SJCRH30 (cell line): ENCODE measurements at regions not wholly inside any gene's neighbourhood (a gene's known extent, or its start where the extent isn't known, plus 50 kb on each side); places are given as distances from the start of the nearest gene placed in this dataset.

Source experiments
- DNase-seq, 2 experiments: peaks; one replicate each; pipeline ENCODE4 v3.0.0-alpha.2; 2015 to 2020
- H3K27ac ChIP-seq: fragments of 250-450 bp; sonication (Bioruptor Pico); 2 replicates; pipeline ENCODE4 v1.5.1; 2020; ENCODE audit warnings: mild to moderate bottlenecking, moderate library complexity
- H3K27me3 ChIP-seq: fragments of 250-450 bp; sonication (Bioruptor Pico); 2 replicates; pipeline ENCODE4 v1.5.1; 2020; ENCODE audit warnings: mild to moderate bottlenecking, moderate library complexity
- H3K36me3 ChIP-seq: fragments of 250-450 bp; sonication (Bioruptor Pico); 2 replicates; pipeline ENCODE4 v1.5.1; 2020; ENCODE audit warnings: mild to moderate bottlenecking, moderate library complexity
- H3K4me1 ChIP-seq: fragments of 250-450 bp; sonication (Bioruptor Pico); 2 replicates; pipeline ENCODE4 v1.5.1; 2020; ENCODE audit warnings: mild to moderate bottlenecking, moderate library complexity
- H3K4me3 ChIP-seq: fragments of 250-450 bp; sonication (Bioruptor Pico); 2 replicates; pipeline ENCODE4 v1.5.1; 2020; ENCODE audit warnings: mild to moderate bottlenecking, moderate library complexity
- H3K9me3 ChIP-seq: fragments of 250-450 bp; sonication (Bioruptor Pico); replicated peaks from 2 replicates; pipeline ENCODE4 v1.5.1; 2020; ENCODE audit warnings: mild to moderate bottlenecking, moderate library complexity

- H3K36me3 ChIP-seq = no peaks in the 10 kb centered on the region
- H3K27ac ChIP-seq = no peak overlapping the region
- no peaks in the 10 kb centered on the region for H3K27me3 ChIP-seq
- no peaks in the 10 kb centered on the region for H3K9me3 ChIP-seq
- no peak for DNase-seq
- no peaks in the 10 kb centered on the region for H3K4me1 ChIP-seq
- H3K4me3 ChIP-seq = no peak overlapping the region
Observed at GRCh38 chr7:94272821-94273583, 121.7 kb upstream of the COL1A2 start.

DNA sequence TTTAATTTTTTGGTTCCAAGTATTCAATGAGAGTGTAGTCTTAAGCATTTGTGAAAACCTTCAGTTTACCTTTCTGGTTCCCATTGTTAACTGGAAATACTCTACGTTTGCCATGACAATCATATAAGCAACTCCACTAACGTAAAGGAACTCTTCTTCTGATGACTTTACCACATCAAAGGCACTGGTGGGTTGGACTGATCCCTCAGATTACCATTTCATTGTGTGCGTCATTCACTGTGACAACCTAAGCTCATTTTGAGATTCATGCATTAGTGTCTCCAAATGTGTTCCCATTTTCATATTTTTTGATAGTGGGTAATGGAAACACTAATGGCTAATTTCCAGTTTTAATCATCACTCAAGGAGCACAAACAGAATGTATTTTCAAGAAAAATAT, 119.9 kb upstream of the COL1A2 start:
- Histone ChIP-seq H3K36me3 (no peaks in the 10 kb centered on the region), H3K4me3 (no peak overlapping the region), H3K9me3 (no peaks in the 10 kb centered on the region), H3K27me3 (no peaks in the 10 kb centered on the region), H3K27ac (no peak overlapping the region), H3K4me1 (no peaks in the 10 kb centered on the region)
- no peak for DNase-seq

- Histone ChIP-seq H3K36me3 (no peaks in the 10 kb centered on the region), H3K27me3 (no peaks in the 10 kb centered on the region), H3K4me3 (no peak overlapping the region), H3K4me1 (no peaks in the 10 kb centered on the region), H3K9me3 (no peaks in the 10 kb centered on the region), H3K27ac (no peak overlapping the region)
- DNase-seq = no peak
Observed at GRCh38 chr7:94276027-94276426, 118.7 kb upstream of the COL1A2 start.

GRCh38 chr7:94276795-94277194, 117.9 kb upstream of the COL1A2 start:
- Histone ChIP-seq H3K27me3 (no peaks in the 10 kb centered on the region), H3K9me3 (no peaks in the 10 kb centered on the region), H3K36me3 (no peaks in the 10 kb centered on the region), H3K4me3 (no peak overlapping the region), H3K4me1 (no peaks in the 10 kb centered on the region), H3K27ac (no peak overlapping the region)
- peak; percentile 32 to 72 for DNase-seq

- H3K27ac ChIP-seq = no peak overlapping the region
Observed at GRCh38 chr7:94277236-94277635, 117.5 kb upstream of the COL1A2 start.

DNA sequence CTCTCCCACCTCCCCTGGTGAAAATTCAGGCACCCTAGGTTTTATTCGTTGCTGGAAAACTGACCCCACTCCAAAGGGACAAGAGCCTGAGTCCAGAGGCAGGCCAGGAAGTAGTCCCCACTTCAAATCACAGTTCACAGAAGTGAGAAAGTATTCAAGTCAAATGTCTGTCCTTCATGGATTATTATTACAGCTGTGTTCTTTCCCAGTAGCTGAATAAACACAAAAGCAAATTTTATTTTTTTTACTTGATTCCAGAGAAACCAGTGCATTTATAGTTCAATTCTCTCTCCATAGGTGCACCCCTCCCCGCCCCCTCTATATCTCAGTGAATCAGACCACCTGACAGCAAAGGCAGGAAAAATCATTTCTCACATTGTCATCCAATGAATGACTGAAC, 113.8 kb upstream of the COL1A2 start:
- no peaks in the 10 kb centered on the region for H3K36me3 ChIP-seq
- peaks cover 10% of the 10 kb centered on the region for H3K4me1 ChIP-seq
- H3K27ac ChIP-seq = no peak overlapping the region
- no peaks in the 10 kb centered on the region for H3K27me3 ChIP-seq
- no peaks in the 10 kb centered on the region for H3K9me3 ChIP-seq
- H3K4me3 ChIP-seq = no peak overlapping the region
- DNase-seq = peak in 1 of 2 experiments; percentile 52

More at GRCh38 chr7:94277236-94277635, 117.5 kb upstream of the COL1A2 start:
- Histone ChIP-seq H3K4me3 (no peak overlapping the region), H3K36me3 (no peaks in the 10 kb centered on the region), H3K4me1 (no peaks in the 10 kb centered on the region), H3K9me3 (no peaks in the 10 kb centered on the region), H3K27me3 (no peaks in the 10 kb centered on the region)
- no peak for DNase-seq

DNA sequence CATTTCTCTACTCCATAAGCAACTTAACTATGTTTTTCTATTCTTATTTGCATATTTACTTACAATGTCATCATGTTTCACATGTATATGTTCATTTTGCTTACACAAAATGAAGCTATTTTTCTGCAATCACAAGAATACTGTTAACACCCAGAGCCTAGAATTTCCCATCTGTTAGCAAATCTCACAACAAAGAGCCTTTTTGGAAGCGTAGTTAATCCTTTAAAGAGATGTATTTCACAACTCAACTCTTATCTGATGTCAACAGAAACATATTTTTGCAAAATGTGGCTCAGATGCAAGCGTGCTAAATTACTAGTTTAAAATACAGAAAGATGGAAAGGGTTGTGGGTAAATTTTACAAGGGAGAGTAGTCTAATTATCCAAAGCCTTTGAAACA, 110.6 kb upstream of the COL1A2 start:
- H3K27me3 ChIP-seq = no peaks in the 10 kb centered on the region
- no peak overlapping the region; the same call in 1 of the 2 replicates for H3K27ac ChIP-seq
- H3K4me1 ChIP-seq = peaks cover 10% of the 10 kb centered on the region
- no peaks in the 10 kb centered on the region for H3K9me3 ChIP-seq
- H3K4me3 ChIP-seq = no peak overlapping the region
- H3K36me3 ChIP-seq = no peaks in the 10 kb centered on the region
- peak in 1 of 2 experiments; percentile 42 for DNase-seq

DNA sequence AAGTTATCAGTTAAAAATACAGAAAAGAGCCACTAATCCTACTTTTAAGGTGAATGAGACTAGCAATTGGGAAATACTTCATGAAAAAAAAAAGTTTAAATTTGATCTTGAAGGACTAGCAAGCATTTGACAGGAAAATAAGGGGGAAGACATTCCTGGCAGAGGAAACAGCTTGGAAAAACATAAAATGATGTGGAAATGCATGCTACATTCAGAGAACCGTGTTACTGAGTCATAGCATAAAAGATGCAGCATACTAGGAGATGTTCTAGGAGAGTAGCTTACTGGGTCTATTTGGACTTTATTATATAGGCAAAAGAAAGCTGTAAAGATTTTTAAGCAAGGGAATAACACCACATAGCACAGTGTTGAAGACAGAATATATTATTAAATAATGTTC, 108.6 kb upstream of the COL1A2 start:
- no peak for DNase-seq
- Histone ChIP-seq H3K4me1 (peaks cover 13% of the 10 kb centered on the region), H3K36me3 (no peaks in the 10 kb centered on the region), H3K27me3 (no peaks in the 10 kb centered on the region), H3K27ac (no peak overlapping the region), H3K4me3 (no peak overlapping the region), H3K9me3 (no peaks in the 10 kb centered on the region)

DNA sequence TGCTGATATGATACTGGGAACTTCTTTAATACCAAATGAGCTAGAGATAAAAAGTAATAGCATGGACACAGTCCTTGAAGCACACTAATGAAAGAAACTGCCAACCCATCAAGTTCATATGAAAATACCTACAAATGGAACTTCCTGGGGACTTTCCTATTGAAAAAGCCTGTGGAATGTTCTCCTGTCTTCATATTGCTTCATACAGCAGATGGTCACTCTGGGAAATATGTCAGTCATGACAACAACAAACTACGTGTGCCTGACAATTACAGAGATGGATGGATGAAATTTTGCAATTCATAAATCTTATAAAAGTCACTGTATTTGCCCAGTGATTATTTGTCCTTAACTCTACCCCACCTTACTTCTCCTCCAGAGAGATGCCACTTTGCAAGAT, 106.6 kb upstream of the COL1A2 start:
- H3K4me1 ChIP-seq = peaks cover 13% of the 10 kb centered on the region
- H3K27me3 ChIP-seq = no peaks in the 10 kb centered on the region
- H3K27ac ChIP-seq = no peak overlapping the region
- no peak overlapping the region for H3K4me3 ChIP-seq
- no peaks in the 10 kb centered on the region for H3K9me3 ChIP-seq
- no peaks in the 10 kb centered on the region for H3K36me3 ChIP-seq
- DNase-seq = no peak

DNA sequence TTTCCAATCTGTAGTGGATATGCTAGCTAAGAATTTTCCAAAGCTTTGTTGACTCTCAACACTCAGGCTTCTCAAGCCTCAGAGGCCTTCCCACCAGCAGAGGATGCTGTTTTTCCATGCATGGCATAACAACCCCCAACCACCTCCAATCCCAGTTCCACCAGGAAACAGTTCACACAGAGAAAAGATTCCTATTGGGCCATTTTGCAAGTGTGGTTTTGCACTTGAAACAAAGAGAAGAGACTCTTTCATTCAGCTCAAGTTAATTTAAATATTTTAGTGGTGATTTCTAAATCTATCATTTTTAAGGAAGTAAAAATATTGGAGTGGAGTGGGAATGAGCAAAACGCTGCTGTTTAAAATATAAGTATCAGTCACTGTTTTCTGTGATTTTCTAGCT, 105.6 kb upstream of the COL1A2 start:
- Histone ChIP-seq H3K36me3 (no peaks in the 10 kb centered on the region), H3K9me3 (no peaks in the 10 kb centered on the region), H3K4me1 (peaks cover 9% of the 10 kb centered on the region), H3K27me3 (no peaks in the 10 kb centered on the region), H3K27ac (no peak overlapping the region), H3K4me3 (no peak overlapping the region)
- DNase-seq = peak; percentile 84 to 94

- no peak overlapping the region for H3K27ac ChIP-seq
- no peaks in the 10 kb centered on the region for H3K9me3 ChIP-seq
- no peaks in the 10 kb centered on the region for H3K27me3 ChIP-seq
- no peaks in the 10 kb centered on the region for H3K4me1 ChIP-seq
- no peak overlapping the region for H3K4me3 ChIP-seq
- no peaks in the 10 kb centered on the region for H3K36me3 ChIP-seq
- no peak for DNase-seq
Observed at GRCh38 chr7:94294471-94295131, 100.1 kb upstream of the COL1A2 start.

GRCh38 chr7:94295850-94296249, 98.8 kb upstream of the COL1A2 start:
- no peaks in the 10 kb centered on the region for H3K27me3 ChIP-seq
- H3K27ac ChIP-seq = no peak overlapping the region
- no peaks in the 10 kb centered on the region for H3K36me3 ChIP-seq
- H3K4me3 ChIP-seq = no peak overlapping the region
- DNase-seq = peak in 1 of 2 experiments; percentile 64
- no peaks in the 10 kb centered on the region for H3K9me3 ChIP-seq
- peaks cover 9% of the 10 kb centered on the region for H3K4me1 ChIP-seq

DNA sequence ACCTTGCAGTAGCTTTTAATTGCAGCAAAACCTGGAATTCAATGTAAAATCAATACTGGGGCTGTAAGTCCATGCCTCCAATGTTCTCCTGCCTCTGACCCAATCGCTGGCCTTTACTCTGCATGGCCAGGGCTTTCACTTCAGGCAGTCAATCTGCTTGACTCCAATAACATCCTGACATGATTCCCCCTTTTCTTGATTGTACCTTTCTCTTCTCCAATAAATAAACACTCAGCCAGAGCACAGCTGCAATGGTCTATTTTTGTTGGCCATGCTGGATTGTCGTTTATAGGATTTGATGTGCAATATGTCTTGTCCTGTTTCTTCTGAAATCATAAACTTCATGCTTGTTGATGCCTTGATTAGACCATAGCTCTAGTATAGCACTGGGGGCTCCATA, 97.8 kb upstream of the COL1A2 start:
- Histone ChIP-seq H3K36me3 (no peaks in the 10 kb centered on the region), H3K4me1 (peaks cover 19% of the 10 kb centered on the region), H3K4me3 (no peak overlapping the region), H3K27me3 (no peaks in the 10 kb centered on the region), H3K27ac (no peak overlapping the region), H3K9me3 (no peaks in the 10 kb centered on the region)
- no peak for DNase-seq

DNA sequence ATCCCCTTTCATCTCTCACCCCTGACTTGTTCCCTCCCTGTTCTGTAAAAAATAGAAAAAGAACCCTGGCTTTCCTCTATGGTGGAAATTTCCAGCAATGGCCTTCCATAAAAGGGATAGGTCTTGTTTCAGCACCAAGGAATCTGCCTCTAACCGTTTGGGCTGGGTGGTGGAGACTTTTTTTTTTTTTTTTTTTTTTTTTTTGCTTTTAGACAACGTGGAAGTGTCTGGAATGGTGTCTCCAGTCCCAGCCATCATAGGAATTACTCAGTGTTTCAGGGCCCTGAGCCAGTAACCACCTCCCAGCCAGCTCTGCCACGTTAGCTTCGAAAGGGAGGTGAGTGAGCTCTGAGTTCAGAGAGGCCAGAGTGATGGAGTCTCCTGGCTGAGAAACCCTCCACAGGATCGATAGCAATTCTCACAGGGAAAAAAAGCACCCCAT, 97.3 kb upstream of the COL1A2 start:
- no peaks in the 10 kb centered on the region for H3K9me3 ChIP-seq
- H3K36me3 ChIP-seq = no peaks in the 10 kb centered on the region
- DNase-seq = no peak
- no peaks in the 10 kb centered on the region for H3K27me3 ChIP-seq
- no peak overlapping the region for H3K4me3 ChIP-seq
- H3K4me1 ChIP-seq = peaks cover 22% of the 10 kb centered on the region
- H3K27ac ChIP-seq = no peak overlapping the region

- no peak overlapping the region for H3K27ac ChIP-seq
- no peak for DNase-seq
- no peak overlapping the region for H3K4me3 ChIP-seq
- H3K9me3 ChIP-seq = no peaks in the 10 kb centered on the region
- no peaks in the 10 kb centered on the region for H3K36me3 ChIP-seq
- peaks cover 32% of the 10 kb centered on the region for H3K4me1 ChIP-seq
- H3K27me3 ChIP-seq = no peaks in the 10 kb centered on the region
Observed at GRCh38 chr7:94298943-94299342, 95.8 kb upstream of the COL1A2 start.
